Stomach (tissue), 8 donors: ENCODE measurements at regions not wholly inside any gene's neighbourhood (a gene's known extent, or its start where the extent isn't known, plus 50 kb on each side); places are given as distances from the start of the nearest gene placed in this dataset.

Source experiments
- DNase-seq, 2 donors: peaks; one replicate each; pipeline versions ENCODE4 v3.0.0 to v3.0.0-alpha.2; 2013 to 2019
- H3K27ac ChIP-seq, 5 donors: fragments of 200-600 bp in 4 of 5; sonication (generic) in 4 of 5; one replicate each; pipeline ENCODE4 v1.5.1; 2013 to 2019; ENCODE audit warnings: mild to moderate bottlenecking in 1 of 5, moderate library complexity in 1 of 5
- H3K27me3 ChIP-seq, 3 donors: fragments of 200-600 bp; sonication (generic); one replicate each; pipeline ENCODE4 v1.5.1; 2017 to 2019; ENCODE audit warnings: mixed run types in 1 of 3
- H3K36me3 ChIP-seq, 4 donors: fragments of 200-600 bp; sonication (generic); 1 replicate in 3 of 4; 2 replicates in 1 of 4; pipeline ENCODE4 v1.5.1; 2016 to 2019
- H3K4me1 ChIP-seq, 4 donors: fragments of 200-600 bp; sonication (generic); one replicate each; pipeline ENCODE4 v1.5.1; 2016 to 2019
- H3K4me3 ChIP-seq, 4 donors: fragments of 200-600 bp; sonication (generic) in 3 of 4; one replicate each; pipeline ENCODE4 v1.5.1; 2016 to 2019; ENCODE audit warnings: mild to moderate bottlenecking in 1 of 4
- H3K9me3 ChIP-seq, 4 donors: fragments of 200-600 bp; sonication (generic); one replicate each; pipeline ENCODE4 v1.5.1; 2016 to 2019
- CTCF ChIP-seq, 7 experiments: fragments of 450-650 bp in 4 of 7; fragments of 200-600 bp in 3 of 7; sonication (generic) in 3 of 7; IDR thresholded peaks; one replicate each; pipeline ENCODE4 v1.5.1; 2016 to 2019; ENCODE audit warnings: antibody characterized with exemption in 7 of 7, control low read depth in 2 of 7, mild to moderate bottlenecking in 1 of 7
- EP300 ChIP-seq: sonication (generic); formaldehyde crosslinking; IDR thresholded peaks from one replicate; pipeline ENCODE4 v1.6.1; 2017; ENCODE audit warnings: antibody characterized with exemption
- POLR2A ChIP-seq, 4 donors: fragments of 450-650 bp; IDR thresholded peaks; one replicate each; pipeline ENCODE4 v1.6.1; 2016; ENCODE audit warnings: antibody characterized with exemption in 4 of 4, control low read depth in 2 of 4, mild to moderate bottlenecking in 1 of 4, moderate library complexity in 1 of 4
- POLR2AphosphoS5 ChIP-seq, 3 donors: sonication (generic); formaldehyde crosslinking; IDR thresholded peaks; one replicate each; pipeline ENCODE4 v1.6.1; 2016; ENCODE audit warnings: antibody characterized with exemption in 3 of 3
- WGBS, 5 donors: extraction: QIAGEN DNeasy Blood & Tissue Kit in 3 of 5; methylation state at CpG; one replicate each; pipeline versions ENCODE4 v1.1.5 to v1.1.7; 2013 to 2018; 5-methylcytosine and 5-hydroxymethylcytosine counted together
- intact Hi-C: fragments of 100-400 bp; cut with DNase I; formaldehyde crosslinking; loops from one replicate; pipeline ENCODE4 v1.15.1; 2023; ENCODE audit warnings: low total_unique reads
- donor health status: healthy with polysubstance abuse.
- donor health status: Bipolar disorder and iron deficiency.
- donor health status: healthy.

GRCh38 chr1:232186931-232187330, 443.0 kb downstream of the SIPA1L2 start:
- Histone ChIP-seq H3K27me3 (no peaks in the 10 kb centered on the region), H3K4me3 (no peak overlapping the region), H3K36me3 (no peaks in the 10 kb centered on the region), H3K9me3 (no peaks in the 10 kb centered on the region), H3K4me1 (no peaks in the 10 kb centered on the region), H3K27ac (no peak overlapping the region)
- WGBS, 5 donors, result 78 to 91% (median 82%) methylated on average over 3 of the region's 3 CpGs
- DNase-seq, result no peak
- intact Hi-C loops, result no loop called here
- no peak for TF ChIP-seq EP300
- TF ChIP-seq POLR2AphosphoS5 (IDR thresholded peaks at IDR 0.05), result no peak
- no peak for TF ChIP-seq CTCF (IDR thresholded peaks at IDR 0.05)
- no peak for TF ChIP-seq POLR2A (IDR thresholded peaks at IDR 0.05)

GRCh38 chr1:232184561-232185530, 445.1 kb downstream of the SIPA1L2 start:
- H3K27ac ChIP-seq, result no peak overlapping the region
- DNase-seq, result no peak
- H3K36me3 ChIP-seq, result no peaks in the 10 kb centered on the region
- H3K27me3 ChIP-seq, result no peaks in the 10 kb centered on the region
- peaks cover 0 to 4% (median 0%) of the 10 kb centered on the region in 4 donors for H3K4me1 ChIP-seq
- TF ChIP-seq EP300 (no peak), CTCF (IDR thresholded peaks at IDR 0.05) (no peak), POLR2A (IDR thresholded peaks at IDR 0.05) (no peak), POLR2AphosphoS5 (IDR thresholded peaks at IDR 0.05) (no peak)
- intact Hi-C loops, result no loop called here
- no peak overlapping the region for H3K4me3 ChIP-seq
- no peaks in the 10 kb centered on the region for H3K9me3 ChIP-seq
- WGBS, 5 donors, result 84 to 91% (median 87%) methylated on average over 18 of the region's 18 CpGs

- Histone ChIP-seq H3K27me3 (no peaks in the 10 kb centered on the region), H3K9me3 (no peaks in the 10 kb centered on the region), H3K36me3 (no peaks in the 10 kb centered on the region), H3K4me1 (peaks cover 0 to 5% (median 0%) of the 10 kb centered on the region in 4 donors), H3K4me3 (no peak overlapping the region), H3K27ac (no peak overlapping the region)
- intact Hi-C loops, result no loop called here
- no peak for DNase-seq
- TF ChIP-seq CTCF (IDR thresholded peaks at IDR 0.05) (no peak), EP300 (no peak), POLR2AphosphoS5 (IDR thresholded peaks at IDR 0.05) (no peak), POLR2A (IDR thresholded peaks at IDR 0.05) (no peak)
Measured at GRCh38 chr1:232183802-232184201, 446.1 kb downstream of the SIPA1L2 start.

GRCh38 chr1:232183266-232183800, 446.6 kb downstream of the SIPA1L2 start:
- Histone ChIP-seq H3K4me3 (no peak overlapping the region), H3K4me1 (peaks cover 0 to 5% (median 0%) of the 10 kb centered on the region in 4 donors), H3K27ac (no peak overlapping the region), H3K27me3 (no peaks in the 10 kb centered on the region), H3K36me3 (no peaks in the 10 kb centered on the region), H3K9me3 (no peaks in the 10 kb centered on the region)
- no peak for DNase-seq
- TF ChIP-seq POLR2A (IDR thresholded peaks at IDR 0.05) (no peak), CTCF (IDR thresholded peaks at IDR 0.05) (no peak), POLR2AphosphoS5 (IDR thresholded peaks at IDR 0.05) (no peak), EP300 (no peak)
- WGBS, 5 donors, result 66 to 80% (median 79%) methylated on average over 8 of the region's 8 CpGs
- intact Hi-C loops, result no loop called here
